ENCODE measurements at regions not wholly inside any gene's neighbourhood (a gene's known extent, or its start where the extent isn't known, plus 50 kb on each side); places are given as distances from the start of the nearest gene placed in this dataset.

GRCh38 chr3:20323307-20323927, 137.4 kb upstream of the SGO1 start:
- Histone ChIP-seq H3K27ac (ENCODE audit: low read depth in 1 of 2, low read length in 2 of 2) (no peak overlapping the region), H3K9me3 (ENCODE audit: control insufficient read depth in 1 of 2, insufficient read depth in 1 of 2, low read length in 2 of 2) (no peaks in the 10 kb centered on the region), H3K4me1 (ENCODE audit: insufficient read depth, low read length) (no peaks in the 10 kb centered on the region), H3K4me3 (ENCODE audit: low read length) (no peak overlapping the region), H3K36me3 (ENCODE audit: insufficient read depth, low read length) (no peaks in the 10 kb centered on the region), H3K27me3 (ENCODE audit: control insufficient read depth in 1 of 2, insufficient read depth in 2 of 2, low read length in 2 of 2) (no peaks in the 10 kb centered on the region)
- H3K4me1 Mint-ChIP-seq (ENCODE audit: low read depth): no peaks in the 10 kb centered on the region
- no peaks in the 10 kb centered on the region for H3K9me3 Mint-ChIP-seq
- no peak for TF ChIP-seq CTCF (IDR thresholded peaks at IDR 0.05)
- ATAC-seq (ENCODE audit: poor library complexity) (no peak), DNase-seq (no peak)
- no peak overlapping the region for H3K27ac Mint-ChIP-seq
- H3K4me3 Mint-ChIP-seq: no peak overlapping the region
- no peaks in the 10 kb centered on the region for H3K36me3 Mint-ChIP-seq (ENCODE audit: low read depth)
- intact Hi-C loops (cut with DNase I, micrococcal nuclease): no loop called here
- no peaks in the 10 kb centered on the region for H3K27me3 Mint-ChIP-seq
- POLR2A ChIA-PET: no interaction called here
- CTCF ChIA-PET: interaction anchor here (0.6 kb wide), 1 partner anchor 17 kb away, joined by 4 read pairs; no protein-coding TSS in a partner anchor

- Histone ChIP-seq H3K36me3 (ENCODE audit: insufficient read depth, low read length) (no peaks in the 10 kb centered on the region), H3K9me3 (ENCODE audit: control insufficient read depth in 1 of 2, insufficient read depth in 1 of 2, low read length in 2 of 2) (no peaks in the 10 kb centered on the region), H3K4me1 (ENCODE audit: insufficient read depth, low read length) (no peaks in the 10 kb centered on the region), H3K27me3 (ENCODE audit: control insufficient read depth in 1 of 2, insufficient read depth in 2 of 2, low read length in 2 of 2) (no peaks in the 10 kb centered on the region), H3K4me3 (ENCODE audit: low read length) (no peak overlapping the region), H3K27ac (ENCODE audit: low read depth in 1 of 2, low read length in 2 of 2) (no peak overlapping the region)
- Mint-ChIP-seq H3K4me1 (ENCODE audit: low read depth) (no peaks in the 10 kb centered on the region), H3K4me3 (no peak overlapping the region), H3K36me3 (ENCODE audit: low read depth) (no peaks in the 10 kb centered on the region), H3K27ac (no peak overlapping the region), H3K9me3 (no peaks in the 10 kb centered on the region), H3K27me3 (no peaks in the 10 kb centered on the region)
- POLR2A ChIA-PET: no interaction called here
- ATAC-seq (ENCODE audit: poor library complexity) (no peak), DNase-seq (no peak)
- CTCF ChIA-PET: interaction anchor here (0.8 kb wide), 1 partner anchor 10 kb away, joined by 3 read pairs; no protein-coding TSS in a partner anchor
- no peak for TF ChIP-seq CTCF (IDR thresholded peaks at IDR 0.05)
- intact Hi-C loops (cut with DNase I, micrococcal nuclease): no loop called here
These were observed 136.1 kb upstream of the SGO1 start for GRCh38 chr3:20322085-20322484.

GRCh38 chr3:20321391-20322047, 135.5 kb upstream of the SGO1 start:
- no peaks in the 10 kb centered on the region for H3K36me3 Mint-ChIP-seq (ENCODE audit: low read depth)
- Histone ChIP-seq H3K36me3 (ENCODE audit: insufficient read depth, low read length) (no peaks in the 10 kb centered on the region), H3K27me3 (ENCODE audit: control insufficient read depth in 1 of 2, insufficient read depth in 2 of 2, low read length in 2 of 2) (no peaks in the 10 kb centered on the region), H3K9me3 (ENCODE audit: control insufficient read depth in 1 of 2, insufficient read depth in 1 of 2, low read length in 2 of 2) (no peaks in the 10 kb centered on the region), H3K27ac (ENCODE audit: low read depth in 1 of 2, low read length in 2 of 2) (no peak overlapping the region), H3K4me3 (ENCODE audit: low read length) (no peak overlapping the region), H3K4me1 (ENCODE audit: insufficient read depth, low read length) (no peaks in the 10 kb centered on the region)
- H3K4me3 Mint-ChIP-seq: no peak overlapping the region
- H3K4me1 Mint-ChIP-seq (ENCODE audit: low read depth): no peaks in the 10 kb centered on the region
- no peak for ATAC-seq (ENCODE audit: poor library complexity)
- H3K9me3 Mint-ChIP-seq: no peaks in the 10 kb centered on the region
- no peaks in the 10 kb centered on the region for H3K27me3 Mint-ChIP-seq
- CTCF ChIA-PET: interaction anchor here (0.8 kb wide), 1 partner anchor 11 kb away, joined by 3 read pairs; no protein-coding TSS in a partner anchor
- H3K27ac Mint-ChIP-seq: no peak overlapping the region
- no peak for DNase-seq
- TF ChIP-seq CTCF (IDR thresholded peaks at IDR 0.05): no peak
- intact Hi-C loops (cut with DNase I, micrococcal nuclease): no loop called here
- POLR2A ChIA-PET: no interaction called here
